ENCODE measurements at regions not wholly inside any gene's neighbourhood (a gene's known extent, or its start where the extent isn't known, plus 50 kb on each side); places are given as distances from the start of the nearest gene placed in this dataset.
"Not testable (repeated sequence)": the region's sequence is repeated elsewhere in the genome, so short reads cannot be mapped to it uniquely, and the experiment has no call there.

GRCh38 chrX:10469-11458 lies 270.4 kb upstream of the PLCXD1 start:
- peak; percentile 15; the same call in 1 of the 2 replicates for ATAC-seq
- POLR2A ChIA-PET (ENCODE audit: unreplicated experiment); H3K79me2 ChIP-seq (ENCODE audit: low read length); H3K9me2 ChIP-seq (replicated peaks; ENCODE audit: low read length); BruUV-seq (replicated peaks); H3K36me3 ChIP-seq (ENCODE audit: low read depth, low read length); CTCF ChIA-PET; H3K4me1 ChIP-seq (ENCODE audit: insufficient read depth, low read length); H3K4me3 ChIP-seq (ENCODE audit: low read length); H4K20me1 ChIP-seq (ENCODE audit: low read length); H3K27ac ChIP-seq (ENCODE audit: low read length); DNase-seq; intact Hi-C loops (cut with micrococcal nuclease); H3K4me2 ChIP-seq (ENCODE audit: low read length); H3K9ac ChIP-seq (ENCODE audit: low read length); H2AFZ ChIP-seq (ENCODE audit: low read length); H3K27me3 ChIP-seq (ENCODE audit: low read length); H3F3A ChIP-seq (ENCODE audit: low read length, unreplicated experiment); H3K9me3 ChIP-seq (ENCODE audit: low read length): not testable (repeated sequence)

DNA sequence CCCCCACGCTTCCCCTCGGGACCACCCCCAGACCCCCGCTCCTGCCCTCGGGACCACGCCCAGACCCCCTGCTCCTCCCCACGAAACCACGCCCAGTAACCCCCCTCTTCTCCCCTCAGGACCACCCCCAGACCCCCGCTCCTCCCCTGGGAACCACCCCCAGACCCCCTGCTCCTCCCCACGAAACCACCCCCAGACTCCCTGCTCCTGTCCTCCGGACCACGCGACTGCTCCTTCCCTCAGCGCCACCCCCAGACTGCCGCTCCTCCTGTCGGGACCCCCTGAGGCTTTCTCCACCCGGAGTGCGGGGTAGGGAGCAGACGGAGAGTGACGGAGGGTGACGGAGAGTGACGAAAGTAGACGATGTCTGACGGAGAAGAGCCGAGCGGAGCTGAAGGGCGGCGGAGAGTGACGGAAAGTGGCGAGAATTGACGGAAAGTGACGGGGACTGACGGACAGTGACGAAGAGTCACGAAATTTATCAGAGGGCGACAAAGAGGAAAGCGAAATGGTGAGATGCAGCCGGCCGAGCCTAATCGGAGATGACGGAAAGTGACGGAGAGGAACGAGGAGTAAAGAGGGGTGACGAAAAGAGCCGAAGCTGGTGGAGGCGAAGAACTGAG lies 267.2 kb upstream of the PLCXD1 start:
- H3K9me2 ChIP-seq (replicated peaks; ENCODE audit: low read length); H3K9me3 ChIP-seq (ENCODE audit: low read length); H3K4me1 ChIP-seq (ENCODE audit: insufficient read depth, low read length); H3K27ac ChIP-seq (ENCODE audit: low read length); H2AFZ ChIP-seq (ENCODE audit: low read length); H3F3A ChIP-seq (ENCODE audit: low read length, unreplicated experiment); ATAC-seq; CTCF ChIA-PET; intact Hi-C loops (cut with micrococcal nuclease); H3K4me2 ChIP-seq (ENCODE audit: low read length); BruUV-seq (replicated peaks); POLR2A ChIA-PET (ENCODE audit: unreplicated experiment); H3K9ac ChIP-seq (ENCODE audit: low read length); H4K20me1 ChIP-seq (ENCODE audit: low read length); H3K36me3 ChIP-seq (ENCODE audit: low read depth, low read length); H3K79me2 ChIP-seq (ENCODE audit: low read length); H3K4me3 ChIP-seq (ENCODE audit: low read length); DNase-seq; H3K27me3 ChIP-seq (ENCODE audit: low read length): not testable (repeated sequence)

DNA sequence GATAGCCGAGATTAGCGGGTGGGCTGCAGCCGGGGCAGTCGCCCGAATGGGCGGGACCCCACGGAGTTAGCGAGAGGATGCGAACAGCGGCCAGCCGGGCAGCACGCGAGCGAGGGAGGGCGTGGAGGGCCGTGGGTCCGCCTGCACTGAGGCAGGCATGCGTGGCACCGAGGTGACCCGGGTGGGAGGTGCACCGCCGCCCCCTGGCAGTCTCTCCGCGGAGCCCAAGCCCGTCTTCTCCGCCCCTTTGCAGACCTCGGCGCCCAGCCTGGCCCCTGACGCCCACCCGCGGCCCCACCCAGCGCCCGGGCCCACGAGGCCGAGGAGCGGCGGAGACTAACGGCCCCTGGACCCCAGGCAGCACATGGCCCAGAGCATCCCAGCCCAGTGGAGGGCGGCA lies 266.7 kb upstream of the PLCXD1 start:
- intact Hi-C loops (cut with micrococcal nuclease); H3K27ac ChIP-seq (ENCODE audit: low read length); H3K4me2 ChIP-seq (ENCODE audit: low read length); H3K36me3 ChIP-seq (ENCODE audit: low read depth, low read length); H3K79me2 ChIP-seq (ENCODE audit: low read length); POLR2A ChIA-PET (ENCODE audit: unreplicated experiment); H3K9ac ChIP-seq (ENCODE audit: low read length); H3K9me2 ChIP-seq (replicated peaks; ENCODE audit: low read length); H2AFZ ChIP-seq (ENCODE audit: low read length); ATAC-seq; CTCF ChIA-PET; H3K4me1 ChIP-seq (ENCODE audit: insufficient read depth, low read length); BruUV-seq (replicated peaks); H3K27me3 ChIP-seq (ENCODE audit: low read length); H3K9me3 ChIP-seq (ENCODE audit: low read length); DNase-seq; H4K20me1 ChIP-seq (ENCODE audit: low read length); H3F3A ChIP-seq (ENCODE audit: low read length, unreplicated experiment); H3K4me3 ChIP-seq (ENCODE audit: low read length): not testable (repeated sequence)

DNA sequence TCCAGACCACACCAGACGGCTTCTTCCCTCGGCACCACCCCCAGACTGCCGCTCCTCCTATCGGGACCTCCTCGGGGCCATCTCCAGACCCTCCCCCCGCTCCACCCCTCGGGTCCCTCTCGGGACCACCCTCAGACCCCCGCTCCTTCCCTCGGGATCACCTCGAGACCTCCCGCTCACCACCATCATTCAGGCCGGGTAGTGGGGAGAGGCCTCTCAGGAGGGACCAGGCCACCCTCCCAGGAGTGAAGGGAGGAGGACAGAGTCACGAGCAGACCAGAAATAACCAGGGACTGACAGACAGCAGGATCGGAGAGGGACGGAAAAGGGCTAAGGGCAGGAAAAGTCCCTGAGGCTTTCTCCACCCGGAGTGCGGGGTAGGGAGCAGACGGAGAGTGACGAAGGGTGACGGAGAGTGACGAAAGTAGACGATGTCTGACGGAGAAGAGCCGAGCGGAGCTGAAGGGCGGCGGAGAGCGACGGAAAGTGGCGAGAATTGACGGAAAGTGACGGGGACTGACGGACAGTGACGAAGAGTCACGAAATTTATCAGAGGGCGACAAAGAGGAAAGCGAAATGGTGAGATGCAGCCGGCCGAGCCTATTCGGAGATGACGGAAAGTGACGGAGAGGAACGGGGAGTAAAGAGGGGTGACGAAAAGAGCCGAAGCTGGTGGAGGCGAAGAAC lies 262.3 kb upstream of the PLCXD1 start:
- H3K9ac ChIP-seq (ENCODE audit: low read length); H3K9me3 ChIP-seq (ENCODE audit: low read length); BruUV-seq (replicated peaks); H3K4me1 ChIP-seq (ENCODE audit: insufficient read depth, low read length); H3K79me2 ChIP-seq (ENCODE audit: low read length); H3K27ac ChIP-seq (ENCODE audit: low read length); CTCF ChIA-PET; H3K4me2 ChIP-seq (ENCODE audit: low read length); H3K9me2 ChIP-seq (replicated peaks; ENCODE audit: low read length); H3F3A ChIP-seq (ENCODE audit: low read length, unreplicated experiment); H3K27me3 ChIP-seq (ENCODE audit: low read length); DNase-seq; POLR2A ChIA-PET (ENCODE audit: unreplicated experiment); intact Hi-C loops (cut with micrococcal nuclease); H3K36me3 ChIP-seq (ENCODE audit: low read depth, low read length); H4K20me1 ChIP-seq (ENCODE audit: low read length); H3K4me3 ChIP-seq (ENCODE audit: low read length); H2AFZ ChIP-seq (ENCODE audit: low read length): not testable (repeated sequence)
- peak; percentile 92 for ATAC-seq

DNA sequence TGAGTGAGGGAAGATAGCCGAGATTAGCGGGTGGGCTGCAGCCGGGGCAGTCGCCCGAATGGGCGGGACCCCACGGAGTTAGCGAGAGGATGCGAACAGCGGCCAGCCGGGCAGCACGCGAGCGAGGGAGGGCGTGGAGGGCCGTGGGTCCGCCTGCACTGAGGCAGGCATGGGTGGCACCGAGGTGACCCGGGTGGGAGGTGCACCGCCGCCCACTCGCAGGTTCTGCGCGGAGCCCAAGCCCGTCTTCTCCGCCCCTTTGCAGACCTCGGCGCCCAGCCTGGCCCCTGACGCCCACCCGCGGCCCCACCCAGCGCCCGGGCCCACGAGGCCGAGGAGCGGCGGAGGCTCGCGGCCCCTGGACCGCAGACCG lies 261.7 kb upstream of the PLCXD1 start:
- H3K27ac ChIP-seq (ENCODE audit: low read length); H3K9ac ChIP-seq (ENCODE audit: low read length); H3K36me3 ChIP-seq (ENCODE audit: low read depth, low read length); CTCF ChIA-PET; H2AFZ ChIP-seq (ENCODE audit: low read length); DNase-seq; H4K20me1 ChIP-seq (ENCODE audit: low read length); H3K9me2 ChIP-seq (replicated peaks; ENCODE audit: low read length); H3K79me2 ChIP-seq (ENCODE audit: low read length); BruUV-seq (replicated peaks); H3K9me3 ChIP-seq (ENCODE audit: low read length); intact Hi-C loops (cut with micrococcal nuclease); POLR2A ChIA-PET (ENCODE audit: unreplicated experiment); H3K4me1 ChIP-seq (ENCODE audit: insufficient read depth, low read length); H3K4me3 ChIP-seq (ENCODE audit: low read length); H3F3A ChIP-seq (ENCODE audit: low read length, unreplicated experiment); H3K27me3 ChIP-seq (ENCODE audit: low read length): not testable (repeated sequence)
- 0 out of 2 replicates have a peak overlapping the region, but pooled peaks have one; percentile 60 for H3K4me2 ChIP-seq (ENCODE audit: low read length)
- peak; percentile 36 for ATAC-seq

Measured in PC-3 (cell line).